ENCODE measurements at regions not wholly inside any gene's neighbourhood (a gene's known extent, or its start where the extent isn't known, plus 50 kb on each side); places are given as distances from the start of the nearest gene placed in this dataset.

GRCh38 chr14:36083317-36083716 lies 93.2 kb downstream of the PTCSC3 start:
- no peak overlapping the region for H3K4me2 ChIP-seq
- no peaks in the 10 kb centered on the region for H3K4me1 ChIP-seq (replicated peaks; ENCODE audit: insufficient read depth)
- POLR2A ChIA-PET (ENCODE audit: unreplicated experiment), result no interaction called here
- CTCF ChIA-PET, result no interaction called here
- TF ChIP-seq EZH2 (IDR thresholded peaks at IDR 0.05; ENCODE audit: low read depth) (no peak), CTCF (conservative IDR thresholded peaks at IDR 0.05) (no peak)
- no TSS peak for BruUV-seq (replicated peaks)
- H3K9me3 ChIP-seq (ENCODE audit: insufficient read depth, low read depth), result no peaks in the 10 kb centered on the region
- H3K36me3 ChIP-seq (ENCODE audit: low read depth), result no peaks in the 10 kb centered on the region
- H3K79me2 ChIP-seq (ENCODE audit: low read depth), result no peaks in the 10 kb centered on the region
- no peak for DNase-seq
- H4K20me1 ChIP-seq (ENCODE audit: insufficient read depth), result no peaks in the 10 kb centered on the region
- H3K27me3 ChIP-seq (ENCODE audit: insufficient read depth, low read depth), result no peaks in the 10 kb centered on the region
- H3F3A ChIP-seq (ENCODE audit: insufficient read depth, low read depth), result no peaks in the 10 kb centered on the region
- H2AFZ ChIP-seq, result no peak overlapping the region
- no peak overlapping the region for H3K27ac ChIP-seq
- no peak overlapping the region for H3K4me3 ChIP-seq
- H3K9me2 ChIP-seq (ENCODE audit: insufficient read depth), result no peaks in the 10 kb centered on the region
- intact Hi-C loops (cut with micrococcal nuclease; ENCODE audit: unreplicated experiment), result no loop called here

GRCh38 chr14:36078080-36078479 lies 98.4 kb downstream of the PTCSC3 start:
- H3K4me3 ChIP-seq, result no peak overlapping the region
- no peaks in the 10 kb centered on the region for H3K9me2 ChIP-seq (ENCODE audit: insufficient read depth)
- H3K27ac ChIP-seq, result no peak overlapping the region
- H3K9me3 ChIP-seq (ENCODE audit: insufficient read depth, low read depth), result no peaks in the 10 kb centered on the region
- no peak overlapping the region for H2AFZ ChIP-seq
- no peaks in the 10 kb centered on the region for H3K36me3 ChIP-seq (ENCODE audit: low read depth)
- H3K4me1 ChIP-seq (replicated peaks; ENCODE audit: insufficient read depth), result no peaks in the 10 kb centered on the region
- no peaks in the 10 kb centered on the region for H3K79me2 ChIP-seq (ENCODE audit: low read depth)
- no peak for DNase-seq
- TF ChIP-seq EZH2 (IDR thresholded peaks at IDR 0.05; ENCODE audit: low read depth), result no peak
- no peak for TF ChIP-seq CTCF (conservative IDR thresholded peaks at IDR 0.05)
- ChIA-PET CTCF (no interaction called here), POLR2A (ENCODE audit: unreplicated experiment) (no interaction called here)
- intact Hi-C loops (cut with micrococcal nuclease; ENCODE audit: unreplicated experiment), result no loop called here
- H3K27me3 ChIP-seq (ENCODE audit: insufficient read depth, low read depth), result no peaks in the 10 kb centered on the region
- no peaks in the 10 kb centered on the region for H3F3A ChIP-seq (ENCODE audit: insufficient read depth, low read depth)
- no TSS peak for BruUV-seq (replicated peaks)
- no peaks in the 10 kb centered on the region for H4K20me1 ChIP-seq (ENCODE audit: insufficient read depth)
- H3K4me2 ChIP-seq, result no peak overlapping the region

GRCh38 chr14:36076197-36076596 lies 100.3 kb downstream of the PTCSC3 start:
- DNase-seq, result no peak
- TF ChIP-seq EZH2 (IDR thresholded peaks at IDR 0.05; ENCODE audit: low read depth) (no peak), CTCF (conservative IDR thresholded peaks at IDR 0.05) (no peak)
- Histone ChIP-seq H3K79me2 (ENCODE audit: low read depth) (no peaks in the 10 kb centered on the region), H2AFZ (no peak overlapping the region), H3F3A (ENCODE audit: insufficient read depth, low read depth) (no peaks in the 10 kb centered on the region), H4K20me1 (ENCODE audit: insufficient read depth) (no peaks in the 10 kb centered on the region), H3K36me3 (ENCODE audit: low read depth) (no peaks in the 10 kb centered on the region), H3K4me2 (no peak overlapping the region), H3K4me1 (replicated peaks; ENCODE audit: insufficient read depth) (no peaks in the 10 kb centered on the region), H3K9me3 (ENCODE audit: insufficient read depth, low read depth) (no peaks in the 10 kb centered on the region), H3K9me2 (ENCODE audit: insufficient read depth) (no peaks in the 10 kb centered on the region), H3K4me3 (no peak overlapping the region), H3K27me3 (ENCODE audit: insufficient read depth, low read depth) (no peaks in the 10 kb centered on the region), H3K27ac (no peak overlapping the region)
- ChIA-PET POLR2A (ENCODE audit: unreplicated experiment) (no interaction called here), CTCF (no interaction called here)
- BruUV-seq (replicated peaks), result no TSS peak
- intact Hi-C loops (cut with micrococcal nuclease; ENCODE audit: unreplicated experiment), result no loop called here

Data from PC-9 (cell line).